ENCODE measurements at regions not wholly inside any gene's neighbourhood (a gene's known extent, or its start where the extent isn't known, plus 50 kb on each side); places are given as distances from the start of the nearest gene placed in this dataset.
A peak's percentile ranks its signal among the peaks of the same experiment; 100 is the strongest.

DNA sequence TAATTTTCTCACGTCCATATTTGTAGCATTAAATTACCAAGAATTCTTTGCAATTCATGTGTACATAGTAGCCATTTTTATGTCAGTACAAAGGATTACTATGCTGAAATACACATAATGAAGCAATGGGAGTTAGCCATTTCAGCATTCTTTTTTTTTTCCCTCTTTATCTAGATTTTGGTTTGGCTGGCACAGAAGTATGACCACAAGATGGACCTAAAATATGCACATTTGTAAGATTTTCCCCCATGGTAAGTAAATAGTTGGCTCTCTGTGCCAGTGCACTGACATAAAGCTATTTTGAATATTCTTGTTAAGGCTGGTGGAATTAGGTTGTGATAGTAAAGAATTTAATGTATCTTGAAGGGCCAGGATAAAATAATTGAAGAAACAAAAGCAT lies 486.1 kb upstream of the BTBD3 start:
- Histone ChIP-seq H3K79me1 (replicated peaks; ENCODE audit: low read length, poor library complexity, severe bottlenecking) (no peaks in the 10 kb centered on the region), H3K4ac (ENCODE audit: low read depth in 1 of 2, low read length in 2 of 2) (no peak overlapping the region), H3K36me3 (ENCODE audit: control insufficient read depth in 1 of 2, insufficient read depth in 2 of 2, low read depth in 1 of 2, low read length in 2 of 2) (no peaks in the 10 kb centered on the region), H3K9me3 (ENCODE audit: control insufficient read depth, low read length) (peaks cover 6% of the 10 kb centered on the region), H3K4me3 (ENCODE audit: insufficient read depth in 1 of 2, low read depth in 1 of 2, low read length in 2 of 2) (no peak overlapping the region), H2BK120ac (ENCODE audit: low read depth, low read length) (no peak overlapping the region), H3K27me3 (ENCODE audit: control insufficient read depth in 1 of 2, insufficient read depth in 1 of 2, low read length in 2 of 2) (no peaks in the 10 kb centered on the region), H2BK5ac (ENCODE audit: low read depth, low read length, poor library complexity, severe bottlenecking) (no peak overlapping the region), H4K91ac (ENCODE audit: low read length) (no peak overlapping the region), H3K27ac (ENCODE audit: low read length, poor library complexity, severe bottlenecking) (no peak overlapping the region), H3K9ac (ENCODE audit: low read length) (no peak overlapping the region), H3K4me2 (ENCODE audit: low read length, poor library complexity, severe bottlenecking) (no peak overlapping the region), H3K14ac (ENCODE audit: low read length in 2 of 2) (no peak overlapping the region), H2AFZ (ENCODE audit: low read depth, low read length) (no peak overlapping the region), H3K18ac (ENCODE audit: low read depth in 1 of 2, low read length in 2 of 2) (no peak overlapping the region), H2BK15ac (ENCODE audit: low read depth, poor library complexity, severe bottlenecking) (no peak overlapping the region), H2AK5ac (ENCODE audit: low read length, severe bottlenecking) (no peak overlapping the region), H3K4me1 (ENCODE audit: control insufficient read depth, insufficient read depth, low read depth, low read length) (no peaks in the 10 kb centered on the region), H3K23ac (ENCODE audit: low read length in 2 of 2) (no peak overlapping the region), H2BK12ac (ENCODE audit: low read length in 2 of 2) (no peak overlapping the region), H4K8ac (ENCODE audit: low read length) (no peak overlapping the region)
- no CpG with 5 or more reads among the region's 1 CpG for WGBS
- DNase-seq, result no peak

DNA sequence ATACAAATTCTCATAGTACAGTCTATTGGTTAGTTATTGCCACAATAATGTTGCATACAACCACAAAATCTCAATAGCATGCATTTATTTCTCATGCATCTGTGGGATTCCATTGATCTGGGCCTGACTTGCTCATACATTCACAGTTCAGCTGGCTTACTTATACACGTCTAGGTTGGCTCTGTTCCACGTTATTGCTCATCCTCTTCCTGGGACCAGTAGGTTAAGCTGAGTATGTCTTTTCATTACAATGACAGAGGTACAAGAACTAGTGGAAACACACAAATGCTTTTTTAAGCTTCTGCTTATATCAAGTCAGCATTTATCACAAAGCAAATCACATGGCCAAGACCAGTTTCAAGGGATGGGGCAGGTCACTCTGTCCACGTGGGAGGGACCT lies 485.3 kb upstream of the BTBD3 start:
- peak; percentile 46 for DNase-seq
- no peaks in the 10 kb centered on the region for H3K79me1 ChIP-seq (replicated peaks; ENCODE audit: low read length, poor library complexity, severe bottlenecking)
- peaks cover 6% of the 10 kb centered on the region for H3K9me3 ChIP-seq (ENCODE audit: control insufficient read depth, low read length)
- no peak overlapping the region for H3K4ac ChIP-seq (ENCODE audit: low read depth in 1 of 2, low read length in 2 of 2)
- H4K91ac ChIP-seq (ENCODE audit: low read length), result no peak overlapping the region
- H3K18ac ChIP-seq (ENCODE audit: low read depth in 1 of 2, low read length in 2 of 2), result no peak overlapping the region
- H3K4me1 ChIP-seq (ENCODE audit: control insufficient read depth, insufficient read depth, low read depth, low read length), result no peaks in the 10 kb centered on the region
- no peak overlapping the region for H2BK15ac ChIP-seq (ENCODE audit: low read depth, poor library complexity, severe bottlenecking)
- no peak overlapping the region for H3K4me2 ChIP-seq (ENCODE audit: low read length, poor library complexity, severe bottlenecking)
- H2BK12ac ChIP-seq (ENCODE audit: low read length in 2 of 2), result no peak overlapping the region
- H3K4me3 ChIP-seq (ENCODE audit: insufficient read depth in 1 of 2, low read depth in 1 of 2, low read length in 2 of 2), result no peak overlapping the region
- H3K9ac ChIP-seq (ENCODE audit: low read length), result no peak overlapping the region
- H3K36me3 ChIP-seq (ENCODE audit: control insufficient read depth in 1 of 2, insufficient read depth in 2 of 2, low read depth in 1 of 2, low read length in 2 of 2), result no peaks in the 10 kb centered on the region
- no peak overlapping the region for H4K8ac ChIP-seq (ENCODE audit: low read length)
- no peaks in the 10 kb centered on the region for H3K27me3 ChIP-seq (ENCODE audit: control insufficient read depth in 1 of 2, insufficient read depth in 1 of 2, low read length in 2 of 2)
- no peak overlapping the region for H2AFZ ChIP-seq (ENCODE audit: low read depth, low read length)
- H3K23ac ChIP-seq (ENCODE audit: low read length in 2 of 2), result no peak overlapping the region
- 58% methylated on average over 2 of the region's 3 CpGs for WGBS
- H2BK120ac ChIP-seq (ENCODE audit: low read depth, low read length), result no peak overlapping the region
- no peak overlapping the region for H2AK5ac ChIP-seq (ENCODE audit: low read length, severe bottlenecking)
- H3K14ac ChIP-seq (ENCODE audit: low read length in 2 of 2), result no peak overlapping the region
- no peak overlapping the region for H3K27ac ChIP-seq (ENCODE audit: low read length, poor library complexity, severe bottlenecking)
- H2BK5ac ChIP-seq (ENCODE audit: low read depth, low read length, poor library complexity, severe bottlenecking), result no peak overlapping the region

DNA sequence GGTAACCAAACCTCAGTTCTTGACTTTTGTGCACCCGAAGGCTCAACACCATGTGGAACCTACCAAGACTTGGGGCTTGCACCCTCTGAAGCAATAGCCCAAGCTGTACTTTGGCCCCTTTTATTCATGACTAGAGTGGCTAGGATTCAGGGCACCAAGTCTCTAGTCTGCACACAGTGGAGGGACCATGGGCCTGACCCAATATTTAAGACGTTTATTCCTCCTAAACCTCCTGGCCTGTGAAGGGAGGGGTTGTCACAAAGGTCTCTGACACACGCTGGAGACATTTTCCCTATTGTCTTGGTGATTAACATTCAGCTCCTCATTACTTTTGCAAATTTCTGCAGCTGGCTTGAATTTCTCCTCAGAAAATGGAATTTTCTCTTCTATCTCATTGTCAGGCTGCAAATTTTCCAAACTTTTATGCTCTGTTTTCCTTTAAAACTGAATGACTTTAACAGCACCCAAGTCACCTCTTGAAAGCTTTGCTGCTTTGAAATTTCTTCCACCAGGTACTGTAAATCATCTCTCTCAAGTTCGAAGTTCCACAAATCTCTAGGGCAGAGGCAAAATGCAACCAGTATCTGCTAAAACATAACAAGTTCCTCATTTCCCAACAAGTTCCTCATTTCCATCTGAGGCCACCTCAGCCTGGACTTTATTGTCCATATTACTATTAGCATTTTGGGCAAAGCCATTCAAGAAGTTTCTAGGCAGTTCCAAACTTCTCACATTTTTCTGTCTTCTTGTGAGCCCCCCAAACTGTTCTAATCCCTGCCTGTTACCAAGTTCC lies 481.4 kb upstream of the BTBD3 start:
- H3K27ac ChIP-seq (ENCODE audit: low read length, poor library complexity, severe bottlenecking), result no peak overlapping the region
- H2BK120ac ChIP-seq (ENCODE audit: low read depth, low read length), result no peak overlapping the region
- peaks cover 6% of the 10 kb centered on the region for H3K9me3 ChIP-seq (ENCODE audit: control insufficient read depth, low read length)
- H2BK15ac ChIP-seq (ENCODE audit: low read depth, poor library complexity, severe bottlenecking), result no peak overlapping the region
- DNase-seq, result no peak
- H3K4me1 ChIP-seq (ENCODE audit: control insufficient read depth, insufficient read depth, low read depth, low read length), result no peaks in the 10 kb centered on the region
- no peaks in the 10 kb centered on the region for H3K27me3 ChIP-seq (ENCODE audit: control insufficient read depth in 1 of 2, insufficient read depth in 1 of 2, low read length in 2 of 2)
- no peak overlapping the region for H2BK5ac ChIP-seq (ENCODE audit: low read depth, low read length, poor library complexity, severe bottlenecking)
- H3K4ac ChIP-seq (ENCODE audit: low read depth in 1 of 2, low read length in 2 of 2), result no peak overlapping the region
- no peak overlapping the region for H3K4me3 ChIP-seq (ENCODE audit: insufficient read depth in 1 of 2, low read depth in 1 of 2, low read length in 2 of 2)
- H3K36me3 ChIP-seq (ENCODE audit: control insufficient read depth in 1 of 2, insufficient read depth in 2 of 2, low read depth in 1 of 2, low read length in 2 of 2), result no peaks in the 10 kb centered on the region
- WGBS, result 76% methylated on average over 4 of the region's 4 CpGs
- H4K91ac ChIP-seq (ENCODE audit: low read length), result no peak overlapping the region
- H3K79me1 ChIP-seq (replicated peaks; ENCODE audit: low read length, poor library complexity, severe bottlenecking), result no peaks in the 10 kb centered on the region
- no peak overlapping the region for H4K8ac ChIP-seq (ENCODE audit: low read length)
- no peak overlapping the region for H3K14ac ChIP-seq (ENCODE audit: low read length in 2 of 2)
- H3K4me2 ChIP-seq (ENCODE audit: low read length, poor library complexity, severe bottlenecking), result no peak overlapping the region
- no peak overlapping the region for H3K23ac ChIP-seq (ENCODE audit: low read length in 2 of 2)
- H2AK5ac ChIP-seq (ENCODE audit: low read length, severe bottlenecking), result no peak overlapping the region
- H3K18ac ChIP-seq (ENCODE audit: low read depth in 1 of 2, low read length in 2 of 2), result no peak overlapping the region
- H2AFZ ChIP-seq (ENCODE audit: low read depth, low read length), result no peak overlapping the region
- no peak overlapping the region for H2BK12ac ChIP-seq (ENCODE audit: low read length in 2 of 2)
- H3K9ac ChIP-seq (ENCODE audit: low read length), result no peak overlapping the region

DNA sequence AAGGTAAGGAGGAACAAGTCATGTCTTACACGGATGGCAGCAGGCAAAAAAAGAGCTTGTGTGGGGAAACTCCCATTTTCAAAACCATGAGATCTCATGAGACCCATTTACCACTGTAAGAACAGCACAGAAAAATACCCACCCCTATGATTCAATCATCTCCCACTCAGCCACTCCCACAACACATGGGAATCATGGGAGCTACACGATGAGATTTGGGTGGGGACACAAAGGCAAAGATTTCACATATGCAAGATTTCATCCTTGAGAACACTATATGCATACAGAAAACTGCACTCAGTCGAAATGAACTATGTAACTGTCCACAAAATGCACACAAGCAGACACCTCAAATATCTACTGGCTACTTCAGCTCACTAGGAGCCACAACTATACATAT lies 480.6 kb upstream of the BTBD3 start:
- no peak for DNase-seq
- H3K27ac ChIP-seq (ENCODE audit: low read length, poor library complexity, severe bottlenecking), result no peak overlapping the region
- H3K14ac ChIP-seq (ENCODE audit: low read length in 2 of 2), result no peak overlapping the region
- no peak overlapping the region for H3K23ac ChIP-seq (ENCODE audit: low read length in 2 of 2)
- no peak overlapping the region for H3K9ac ChIP-seq (ENCODE audit: low read length)
- no peaks in the 10 kb centered on the region for H3K4me1 ChIP-seq (ENCODE audit: control insufficient read depth, insufficient read depth, low read depth, low read length)
- H3K4me3 ChIP-seq (ENCODE audit: insufficient read depth in 1 of 2, low read depth in 1 of 2, low read length in 2 of 2), result no peak overlapping the region
- WGBS, result 83% methylated on average over 3 of the region's 3 CpGs
- no peak overlapping the region for H2BK15ac ChIP-seq (ENCODE audit: low read depth, poor library complexity, severe bottlenecking)
- no peaks in the 10 kb centered on the region for H3K79me1 ChIP-seq (replicated peaks; ENCODE audit: low read length, poor library complexity, severe bottlenecking)
- H3K36me3 ChIP-seq (ENCODE audit: control insufficient read depth in 1 of 2, insufficient read depth in 2 of 2, low read depth in 1 of 2, low read length in 2 of 2), result no peaks in the 10 kb centered on the region
- H3K4ac ChIP-seq (ENCODE audit: low read depth in 1 of 2, low read length in 2 of 2), result no peak overlapping the region
- H2AK5ac ChIP-seq (ENCODE audit: low read length, severe bottlenecking), result no peak overlapping the region
- H3K4me2 ChIP-seq (ENCODE audit: low read length, poor library complexity, severe bottlenecking), result no peak overlapping the region
- H2BK5ac ChIP-seq (ENCODE audit: low read depth, low read length, poor library complexity, severe bottlenecking), result no peak overlapping the region
- peaks cover 6% of the 10 kb centered on the region for H3K9me3 ChIP-seq (ENCODE audit: control insufficient read depth, low read length)
- H4K91ac ChIP-seq (ENCODE audit: low read length), result no peak overlapping the region
- no peaks in the 10 kb centered on the region for H3K27me3 ChIP-seq (ENCODE audit: control insufficient read depth in 1 of 2, insufficient read depth in 1 of 2, low read length in 2 of 2)
- no peak overlapping the region for H2BK12ac ChIP-seq (ENCODE audit: low read length in 2 of 2)
- no peak overlapping the region for H2AFZ ChIP-seq (ENCODE audit: low read depth, low read length)
- no peak overlapping the region for H2BK120ac ChIP-seq (ENCODE audit: low read depth, low read length)
- H4K8ac ChIP-seq (ENCODE audit: low read length), result no peak overlapping the region
- no peak overlapping the region for H3K18ac ChIP-seq (ENCODE audit: low read depth in 1 of 2, low read length in 2 of 2)

All from mesenchymal stem cell (in vitro differentiated cells and primary cell).